GM12864 (cell line): ENCODE measurements at regions not wholly inside any gene's neighbourhood (a gene's known extent, or its start where the extent isn't known, plus 50 kb on each side); places are given as distances from the start of the nearest gene placed in this dataset.

Experiments
- DNase-seq: peaks from one replicate; pipeline ENCODE4 v3.0.0-alpha.2; 2011; ENCODE audit warnings: low read depth
- H3K4me3 ChIP-seq: 2 replicates; pipeline ENCODE4 v1.5.1; 2011; ENCODE audit warnings: mild to moderate bottlenecking, low read depth, low read length, control low read depth
- TF ChIP-seq, protein P1 (sequence below): IDR thresholded peaks from 2 replicates; pipeline ENCODE4 v1.5.1; 2011; ENCODE audit warnings: low read depth, mild to moderate bottlenecking, moderate library complexity, low read length, control low read depth, inconsistent platforms; ENCODE audit errors: missing control alignments

GRCh38 chr3:162892921-162893793 is 1396.5 kb downstream of the OTOL1 start:
- TF ChIP-seq, protein P1, sequence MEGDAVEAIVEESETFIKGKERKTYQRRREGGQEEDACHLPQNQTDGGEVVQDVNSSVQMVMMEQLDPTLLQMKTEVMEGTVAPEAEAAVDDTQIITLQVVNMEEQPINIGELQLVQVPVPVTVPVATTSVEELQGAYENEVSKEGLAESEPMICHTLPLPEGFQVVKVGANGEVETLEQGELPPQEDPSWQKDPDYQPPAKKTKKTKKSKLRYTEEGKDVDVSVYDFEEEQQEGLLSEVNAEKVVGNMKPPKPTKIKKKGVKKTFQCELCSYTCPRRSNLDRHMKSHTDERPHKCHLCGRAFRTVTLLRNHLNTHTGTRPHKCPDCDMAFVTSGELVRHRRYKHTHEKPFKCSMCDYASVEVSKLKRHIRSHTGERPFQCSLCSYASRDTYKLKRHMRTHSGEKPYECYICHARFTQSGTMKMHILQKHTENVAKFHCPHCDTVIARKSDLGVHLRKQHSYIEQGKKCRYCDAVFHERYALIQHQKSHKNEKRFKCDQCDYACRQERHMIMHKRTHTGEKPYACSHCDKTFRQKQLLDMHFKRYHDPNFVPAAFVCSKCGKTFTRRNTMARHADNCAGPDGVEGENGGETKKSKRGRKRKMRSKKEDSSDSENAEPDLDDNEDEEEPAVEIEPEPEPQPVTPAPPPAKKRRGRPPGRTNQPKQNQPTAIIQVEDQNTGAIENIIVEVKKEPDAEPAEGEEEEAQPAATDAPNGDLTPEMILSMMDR, result no peak
- no peak overlapping the region for H3K4me3 ChIP-seq

DNA sequence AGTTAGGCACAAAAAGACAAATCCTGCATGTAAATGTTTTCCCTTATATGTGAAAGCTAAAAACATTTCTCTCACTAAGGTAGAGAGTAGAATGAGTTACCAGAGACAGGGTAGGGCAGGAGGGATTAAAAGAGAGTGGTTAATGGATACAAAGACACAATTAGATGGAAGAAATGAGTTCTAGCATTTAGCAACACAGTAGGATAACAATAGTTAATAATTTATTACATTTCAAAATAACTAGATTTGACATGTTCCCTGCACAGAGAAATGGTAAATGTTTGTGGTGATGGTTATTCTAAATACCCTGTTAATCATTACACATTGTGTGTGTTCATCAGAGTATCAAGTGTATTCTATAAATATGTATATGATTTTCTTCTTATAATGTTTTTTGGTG is 1400.7 kb downstream of the OTOL1 start:
- H3K4me3 ChIP-seq, result no peak overlapping the region
- no peak for DNase-seq
- TF ChIP-seq, protein P1, result no peak

More at GRCh38 chr3:162892921-162893793, 1396.5 kb downstream of the OTOL1 start:
- no peak for DNase-seq

- DNase-seq, result no peak
- TF ChIP-seq, protein P1, result no peak
- no peak overlapping the region for H3K4me3 ChIP-seq
These were observed 1435.9 kb downstream of the OTOL1 start for GRCh38 chr3:162932503-162932902.

DNA sequence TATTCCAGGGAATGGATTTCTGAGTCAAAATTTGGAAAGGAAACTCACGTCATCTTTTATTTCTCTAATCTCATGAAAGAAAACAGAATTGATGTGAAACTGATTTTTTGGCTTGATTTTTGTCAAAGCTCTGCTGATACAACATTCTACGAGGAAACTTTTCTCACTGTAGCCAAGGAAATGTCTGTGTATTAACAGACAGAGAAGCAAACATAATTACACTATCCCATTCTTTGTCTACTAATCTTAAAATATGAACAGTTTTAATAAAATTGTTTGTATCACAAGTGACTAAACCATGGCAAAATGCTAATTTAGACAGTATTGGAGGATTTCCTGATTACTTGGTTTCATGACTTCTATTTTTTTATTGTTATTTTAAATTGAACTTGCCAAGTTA is 1437.0 kb downstream of the OTOL1 start:
- TF ChIP-seq, protein P1, result no peak
- DNase-seq, result no peak

GRCh38 chr3:162936706-162937105 is 1440.1 kb downstream of the OTOL1 start:
- DNase-seq, result no peak
- no peak overlapping the region for H3K4me3 ChIP-seq
- TF ChIP-seq, protein P1, result no peak

More for the DNA sequence above, 1437.0 kb downstream of the OTOL1 start:
- H3K4me3 ChIP-seq, result no peak overlapping the region

DNA sequence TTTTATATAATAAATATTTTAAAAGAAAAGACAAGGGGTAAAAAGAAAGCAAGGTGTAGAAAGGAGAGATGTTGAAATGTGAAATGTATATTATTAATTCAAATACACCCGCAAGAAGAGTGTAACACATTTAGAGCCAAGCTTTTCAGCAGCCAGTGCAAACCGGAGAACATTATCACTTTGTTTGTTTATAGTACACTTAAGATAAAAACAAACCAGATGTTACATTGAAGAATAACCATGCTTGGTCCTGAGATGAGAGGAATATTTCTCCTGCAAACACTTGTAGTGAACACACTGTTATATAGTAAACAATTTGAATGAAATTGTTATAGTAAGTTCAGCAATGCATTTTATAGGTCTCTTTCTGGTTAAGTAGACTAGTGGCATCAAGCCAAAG is 1441.5 kb downstream of the OTOL1 start:
- H3K4me3 ChIP-seq, result no peak overlapping the region
- DNase-seq, result no peak
- TF ChIP-seq, protein P1, result no peak

GRCh38 chr3:162945626-162946025 is 1449.0 kb downstream of the OTOL1 start:
- no peak for DNase-seq

More at GRCh38 chr3:162945626-162946025, 1449.0 kb downstream of the OTOL1 start:
- H3K4me3 ChIP-seq, result no peak overlapping the region
- TF ChIP-seq, protein P1, result no peak
